ENCODE measurements at regions not wholly inside any gene's neighbourhood (a gene's known extent, or its start where the extent isn't known, plus 50 kb on each side); places are given as distances from the start of the nearest gene placed in this dataset.

GRCh38 chr13:91001371-91001770, 346.1 kb upstream of the MIR17HG start:
- no peaks in the 10 kb centered on the region for H3F3A ChIP-seq (ENCODE audit: insufficient read depth, low read depth)
- H2AFZ ChIP-seq, result no peak overlapping the region
- H3K9me2 ChIP-seq (ENCODE audit: insufficient read depth), result no peaks in the 10 kb centered on the region
- no peaks in the 10 kb centered on the region for H3K27me3 ChIP-seq (ENCODE audit: insufficient read depth, low read depth)
- ChIA-PET CTCF (no interaction called here), POLR2A (ENCODE audit: unreplicated experiment) (no interaction called here)
- no TSS peak for BruUV-seq (replicated peaks)
- no peak overlapping the region for H3K4me2 ChIP-seq
- H3K4me3 ChIP-seq, result no peak overlapping the region
- H3K36me3 ChIP-seq (ENCODE audit: low read depth), result no peaks in the 10 kb centered on the region
- H3K4me1 ChIP-seq (replicated peaks; ENCODE audit: insufficient read depth), result no peaks in the 10 kb centered on the region
- intact Hi-C loops (cut with micrococcal nuclease; ENCODE audit: unreplicated experiment), result no loop called here
- H3K27ac ChIP-seq, result no peak overlapping the region
- DNase-seq, result no peak
- no peaks in the 10 kb centered on the region for H3K79me2 ChIP-seq (ENCODE audit: low read depth)
- H3K9me3 ChIP-seq (ENCODE audit: insufficient read depth, low read depth), result no peaks in the 10 kb centered on the region
- no peaks in the 10 kb centered on the region for H4K20me1 ChIP-seq (ENCODE audit: insufficient read depth)
- no peak for TF ChIP-seq EZH2 (IDR thresholded peaks at IDR 0.05; ENCODE audit: low read depth)
- TF ChIP-seq CTCF (conservative IDR thresholded peaks at IDR 0.05), result no peak

- no peak for TF ChIP-seq CTCF (conservative IDR thresholded peaks at IDR 0.05)
- TF ChIP-seq EZH2 (IDR thresholded peaks at IDR 0.05; ENCODE audit: low read depth), result no peak
- intact Hi-C loops (cut with micrococcal nuclease; ENCODE audit: unreplicated experiment), result no loop called here
- no peak overlapping the region for H3K4me3 ChIP-seq
- no peaks in the 10 kb centered on the region for H3K4me1 ChIP-seq (replicated peaks; ENCODE audit: insufficient read depth)
- H3K27ac ChIP-seq, result no peak overlapping the region
- POLR2A ChIA-PET (ENCODE audit: unreplicated experiment), result no interaction called here
- BruUV-seq (replicated peaks), result no TSS peak
- no peaks in the 10 kb centered on the region for H3K36me3 ChIP-seq (ENCODE audit: low read depth)
- no peaks in the 10 kb centered on the region for H3K79me2 ChIP-seq (ENCODE audit: low read depth)
- H3K27me3 ChIP-seq (ENCODE audit: insufficient read depth, low read depth), result no peaks in the 10 kb centered on the region
- H3F3A ChIP-seq (ENCODE audit: insufficient read depth, low read depth), result no peaks in the 10 kb centered on the region
- DNase-seq, result no peak
- H3K9me3 ChIP-seq (ENCODE audit: insufficient read depth, low read depth), result no peaks in the 10 kb centered on the region
- H3K9me2 ChIP-seq (ENCODE audit: insufficient read depth), result no peaks in the 10 kb centered on the region
- H2AFZ ChIP-seq, result no peak overlapping the region
- H3K4me2 ChIP-seq, result no peak overlapping the region
- CTCF ChIA-PET, result no interaction called here
- no peaks in the 10 kb centered on the region for H4K20me1 ChIP-seq (ENCODE audit: insufficient read depth)
These were observed 332.8 kb upstream of the MIR17HG start for GRCh38 chr13:91014696-91015095.

GRCh38 chr13:91017031-91017668, 330.3 kb upstream of the MIR17HG start:
- BruUV-seq (replicated peaks), result no TSS peak
- Histone ChIP-seq H3K36me3 (ENCODE audit: low read depth) (no peaks in the 10 kb centered on the region), H3K9me2 (ENCODE audit: insufficient read depth) (no peaks in the 10 kb centered on the region), H3F3A (ENCODE audit: insufficient read depth, low read depth) (no peaks in the 10 kb centered on the region), H3K79me2 (ENCODE audit: low read depth) (no peaks in the 10 kb centered on the region), H2AFZ (peak overlapping the region; percentile 73; the same call in 1 of the 2 replicates), H3K27ac (no peak overlapping the region), H3K4me2 (peak overlapping the region; percentile 61), H3K4me3 (no peak overlapping the region), H3K9me3 (ENCODE audit: insufficient read depth, low read depth) (no peaks in the 10 kb centered on the region), H3K27me3 (ENCODE audit: insufficient read depth, low read depth) (no peaks in the 10 kb centered on the region), H4K20me1 (ENCODE audit: insufficient read depth) (no peaks in the 10 kb centered on the region), H3K4me1 (replicated peaks; ENCODE audit: insufficient read depth) (no peaks in the 10 kb centered on the region)
- intact Hi-C loops (cut with micrococcal nuclease; ENCODE audit: unreplicated experiment), result no loop called here
- ChIA-PET POLR2A (ENCODE audit: unreplicated experiment) (no interaction called here), CTCF (interaction anchor here (0.6 kb wide), 1 partner anchor 135 kb away, joined by 8 read pairs; no protein-coding TSS in a partner anchor)
- DNase-seq, result peak; percentile 38 to 45
- TF ChIP-seq CTCF (conservative IDR thresholded peaks at IDR 0.05), result peak; percentile 79
- TF ChIP-seq EZH2 (IDR thresholded peaks at IDR 0.05; ENCODE audit: low read depth), result no peak
